ENCODE measurements at regions not wholly inside any gene's neighbourhood (a gene's known extent, or its start where the extent isn't known, plus 50 kb on each side); places are given as distances from the start of the nearest gene placed in this dataset.

- no peak for TF ChIP-seq CTCF (IDR thresholded peaks at IDR 0.05; ENCODE audit: low read depth, low read length, missing control alignments)
These were observed 319.8 kb upstream of the C1orf174 start for GRCh38 chr1:4219826-4220225.

GRCh38 chr1:4220362-4220761 is 320.3 kb upstream of the C1orf174 start:
- Histone ChIP-seq H3K27ac (no peak overlapping the region), H3K27me3 (replicated peaks) (no peaks in the 10 kb centered on the region), H3K36me3 (replicated peaks) (no peaks in the 10 kb centered on the region), H3K4me3 (ENCODE audit: low read depth, low read length) (no peak overlapping the region)
- no peak for TF ChIP-seq CTCF (IDR thresholded peaks at IDR 0.05; ENCODE audit: low read depth, low read length, missing control alignments)
- in situ Hi-C loops (cut with HindIII; ENCODE audit: low pct_ligation_motif_present, low sequenced_read_pairs): no loop called here
- DNase-seq: no peak

More at GRCh38 chr1:4219826-4220225, 319.8 kb upstream of the C1orf174 start:
- no peaks in the 10 kb centered on the region for H3K36me3 ChIP-seq (replicated peaks)
- no peaks in the 10 kb centered on the region for H3K27me3 ChIP-seq (replicated peaks)
- no peak for DNase-seq
- no peak overlapping the region for H3K27ac ChIP-seq
- no peak overlapping the region for H3K4me3 ChIP-seq (ENCODE audit: low read depth, low read length)
- in situ Hi-C loops (cut with HindIII; ENCODE audit: low pct_ligation_motif_present, low sequenced_read_pairs): no loop called here

GRCh38 chr1:4221107-4221506 is 321.0 kb upstream of the C1orf174 start:
- TF ChIP-seq CTCF (IDR thresholded peaks at IDR 0.05; ENCODE audit: low read depth, low read length, missing control alignments): no peak
- no peak for DNase-seq
- no peak overlapping the region for H3K27ac ChIP-seq
- no peak overlapping the region for H3K4me3 ChIP-seq (ENCODE audit: low read depth, low read length)
- no peaks in the 10 kb centered on the region for H3K27me3 ChIP-seq (replicated peaks)
- no peaks in the 10 kb centered on the region for H3K36me3 ChIP-seq (replicated peaks)
- in situ Hi-C loops (cut with HindIII; ENCODE audit: low pct_ligation_motif_present, low sequenced_read_pairs): no loop called here

GRCh38 chr1:4224684-4225467 is 324.8 kb upstream of the C1orf174 start:
- Histone ChIP-seq H3K36me3 (replicated peaks) (no peaks in the 10 kb centered on the region), H3K4me3 (ENCODE audit: low read depth, low read length) (no peak overlapping the region), H3K27me3 (replicated peaks) (no peaks in the 10 kb centered on the region), H3K27ac (no peak overlapping the region)
- in situ Hi-C loops (cut with HindIII; ENCODE audit: low pct_ligation_motif_present, low sequenced_read_pairs): no loop called here
- no peak for DNase-seq
- no peak for TF ChIP-seq CTCF (IDR thresholded peaks at IDR 0.05; ENCODE audit: low read depth, low read length, missing control alignments)

- no peaks in the 10 kb centered on the region for H3K36me3 ChIP-seq (replicated peaks)
- H3K27ac ChIP-seq: no peak overlapping the region
- no peak for DNase-seq
- no peaks in the 10 kb centered on the region for H3K27me3 ChIP-seq (replicated peaks)
- TF ChIP-seq CTCF (IDR thresholded peaks at IDR 0.05; ENCODE audit: low read depth, low read length, missing control alignments): no peak
- in situ Hi-C loops (cut with HindIII; ENCODE audit: low pct_ligation_motif_present, low sequenced_read_pairs): no loop called here
- H3K4me3 ChIP-seq (ENCODE audit: low read depth, low read length): no peak overlapping the region
These were observed 327.9 kb upstream of the C1orf174 start for GRCh38 chr1:4227986-4228385.

GRCh38 chr1:4253935-4254334 is 353.9 kb upstream of the C1orf174 start:
- Histone ChIP-seq H3K27ac (no peak overlapping the region), H3K36me3 (replicated peaks) (no peaks in the 10 kb centered on the region), H3K4me3 (ENCODE audit: low read depth, low read length) (no peak overlapping the region), H3K27me3 (replicated peaks) (no peaks in the 10 kb centered on the region)
- in situ Hi-C loops (cut with HindIII; ENCODE audit: low pct_ligation_motif_present, low sequenced_read_pairs): no loop called here
- TF ChIP-seq CTCF (IDR thresholded peaks at IDR 0.05; ENCODE audit: low read depth, low read length, missing control alignments): no peak
- no peak for DNase-seq

Data from brain microvascular endothelial cell (primary cell).